HG03432 (cell line): ENCODE measurements at regions not wholly inside any gene's neighbourhood (a gene's known extent, or its start where the extent isn't known, plus 50 kb on each side); places are given as distances from the start of the nearest gene placed in this dataset.

Experiments
- ATAC-seq: cut with Tn5 transposase; IDR thresholded peaks from one replicate; pipeline ENCODE4 v1.9.1; 2021; ENCODE audit warnings: mild to moderate bottlenecking, moderate library complexity; ENCODE audit not compliant: unreplicated experiment

DNA sequence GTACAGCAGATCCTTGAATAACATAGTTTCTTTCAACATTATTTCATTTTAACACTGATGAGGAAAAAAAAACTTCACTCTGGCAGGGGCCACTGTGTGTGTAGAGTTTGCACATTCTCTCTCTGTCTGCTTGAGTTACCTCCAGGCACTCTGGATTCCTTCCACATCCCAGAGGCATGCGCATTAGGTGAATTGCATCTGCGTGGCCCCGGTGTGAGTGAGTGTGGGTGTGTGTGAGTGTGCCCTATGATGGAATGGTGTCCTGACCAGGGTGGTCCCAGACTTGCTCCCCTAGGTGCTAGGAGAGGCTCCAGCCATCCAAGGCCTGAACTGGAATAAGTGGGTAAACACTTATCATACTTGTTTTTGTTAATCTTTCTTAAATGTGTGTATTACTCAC, 90.6 kb upstream of the LRIG3 start:
- no peak for ATAC-seq

DNA sequence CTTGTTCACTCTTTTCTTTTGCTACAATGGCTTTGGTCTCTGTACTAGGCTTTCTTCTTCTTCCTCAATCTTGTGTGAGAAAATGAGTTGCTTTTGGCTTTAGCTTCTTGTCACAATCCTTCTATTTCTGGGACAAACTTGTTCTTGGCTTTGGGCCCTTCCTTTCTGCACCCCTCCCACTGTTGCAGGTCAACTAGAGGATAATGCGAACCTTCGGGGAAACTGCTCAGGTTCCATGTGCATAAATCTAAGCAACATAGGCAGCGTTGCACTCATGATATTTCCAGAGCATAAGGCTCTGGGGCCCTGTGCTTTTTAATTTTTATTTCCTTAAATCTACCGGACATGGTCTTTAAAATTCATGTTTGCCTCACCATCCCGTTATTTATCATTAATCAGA, 89.8 kb upstream of the LRIG3 start:
- ATAC-seq = no peak

GRCh38 chr12:59007620-59008019, 87.3 kb upstream of the LRIG3 start:
- ATAC-seq = no peak

GRCh38 chr12:59005193-59005955, 85.1 kb upstream of the LRIG3 start:
- no peak for ATAC-seq

DNA sequence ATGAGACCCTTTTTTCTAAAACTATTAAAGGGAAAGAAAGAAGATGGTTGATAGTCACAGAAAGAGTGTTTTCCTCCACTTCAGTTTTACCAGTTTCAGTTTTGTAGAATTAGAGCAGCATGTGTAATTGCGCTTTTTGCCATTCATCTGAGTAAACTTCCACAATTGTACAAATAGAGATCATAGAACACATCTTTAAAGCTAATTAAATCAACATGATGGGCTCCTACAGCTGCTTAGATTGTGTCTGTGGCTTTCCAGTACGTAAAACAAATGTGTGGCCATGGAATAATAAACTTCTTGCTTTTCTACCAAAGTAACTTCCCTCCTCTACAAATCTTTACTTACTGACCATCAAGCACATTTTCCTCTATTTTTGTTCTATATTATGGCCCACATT, 84.2 kb upstream of the LRIG3 start:
- ATAC-seq = no peak

- no peak for ATAC-seq
Measured at GRCh38 chr12:58995666-58996363, 75.5 kb upstream of the LRIG3 start.

- ATAC-seq = no peak
Measured at GRCh38 chr12:58988643-58989344, 68.5 kb upstream of the LRIG3 start.

GRCh38 chr12:58981961-58982360, 61.7 kb upstream of the LRIG3 start:
- no peak for ATAC-seq

- ATAC-seq = no peak
Measured at GRCh38 chr12:58980768-58981167, 60.5 kb upstream of the LRIG3 start.

DNA sequence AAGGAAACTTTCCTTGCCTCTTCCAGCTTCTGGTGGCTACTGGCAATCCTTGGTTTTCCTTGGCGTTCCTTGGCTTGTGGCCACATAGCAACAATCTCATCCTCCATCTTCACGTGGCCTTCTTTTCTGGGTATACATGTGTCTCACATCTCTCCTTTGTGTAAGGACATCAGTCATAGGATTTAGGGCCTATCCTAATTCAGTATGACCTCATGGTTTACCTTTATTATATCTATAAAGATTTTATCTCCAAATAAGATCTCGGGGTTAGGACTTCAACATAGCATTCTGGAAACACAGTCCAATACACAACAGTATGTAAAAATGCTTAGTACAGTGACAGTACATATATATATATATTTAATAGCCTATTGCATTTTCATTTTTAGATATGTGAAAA, 58.4 kb upstream of the LRIG3 start:
- no peak for ATAC-seq

- ATAC-seq = no peak
Measured at GRCh38 chr12:58977476-58977875, 57.2 kb upstream of the LRIG3 start.

GRCh38 chr12:58976146-58976545, 55.8 kb upstream of the LRIG3 start:
- no peak for ATAC-seq
